Cardiac muscle cell (in vitro differentiated cells and primary cell): ENCODE measurements at regions not wholly inside any gene's neighbourhood (a gene's known extent, or its start where the extent isn't known, plus 50 kb on each side); places are given as distances from the start of the nearest gene placed in this dataset.

ENCODE experiments used
- DNase-seq, 2 donors: peaks; one replicate each; pipeline versions ENCODE4 v3.0.0 to v3.0.0-alpha.2; 2010 to 2017; ENCODE audit warnings: low read depth in 1 of 2, low spot score in 1 of 2
- H3K27ac ChIP-seq: fragments of 200-600 bp; sonication (generic); 2 replicates; pipeline ENCODE4 v1.5.1; 2016
- H3K27me3 ChIP-seq: fragments of 200-600 bp; sonication (generic); 2 replicates; pipeline ENCODE4 v1.6.0; 2016; ENCODE audit warnings: control low read depth
- H3K36me3 ChIP-seq: fragments of 200-600 bp; sonication (generic); 2 replicates; pipeline ENCODE4 v1.5.1; 2016; ENCODE audit warnings: control low read depth
- H3K4me1 ChIP-seq: fragments of 200-600 bp; sonication (generic); 2 replicates; pipeline ENCODE4 v1.8.1; 2017; ENCODE audit warnings: low read depth, mild to moderate bottlenecking, mixed run types
- H3K4me3 ChIP-seq: fragments of 200-600 bp; sonication (generic); 2 replicates; pipeline ENCODE4 v1.5.1; 2016; ENCODE audit warnings: mild to moderate bottlenecking
- H3K9me3 ChIP-seq: fragments of 200-600 bp; sonication (generic); 2 replicates; pipeline ENCODE4 v1.5.1; 2017; ENCODE audit warnings: low read depth, mild to moderate bottlenecking, control low read depth
- TF ChIP-seq, protein P1 (sequence below): IDR thresholded peaks from 2 replicates; pipeline ENCODE4 v1.5.1; 2012; ENCODE audit warnings: low read depth, mild to moderate bottlenecking, low read length

GRCh38 chr13:85527316-85527715, 271.9 kb downstream of the SLITRK6 start:
- H3K27ac ChIP-seq = no peak overlapping the region
- TF ChIP-seq, protein P1, sequence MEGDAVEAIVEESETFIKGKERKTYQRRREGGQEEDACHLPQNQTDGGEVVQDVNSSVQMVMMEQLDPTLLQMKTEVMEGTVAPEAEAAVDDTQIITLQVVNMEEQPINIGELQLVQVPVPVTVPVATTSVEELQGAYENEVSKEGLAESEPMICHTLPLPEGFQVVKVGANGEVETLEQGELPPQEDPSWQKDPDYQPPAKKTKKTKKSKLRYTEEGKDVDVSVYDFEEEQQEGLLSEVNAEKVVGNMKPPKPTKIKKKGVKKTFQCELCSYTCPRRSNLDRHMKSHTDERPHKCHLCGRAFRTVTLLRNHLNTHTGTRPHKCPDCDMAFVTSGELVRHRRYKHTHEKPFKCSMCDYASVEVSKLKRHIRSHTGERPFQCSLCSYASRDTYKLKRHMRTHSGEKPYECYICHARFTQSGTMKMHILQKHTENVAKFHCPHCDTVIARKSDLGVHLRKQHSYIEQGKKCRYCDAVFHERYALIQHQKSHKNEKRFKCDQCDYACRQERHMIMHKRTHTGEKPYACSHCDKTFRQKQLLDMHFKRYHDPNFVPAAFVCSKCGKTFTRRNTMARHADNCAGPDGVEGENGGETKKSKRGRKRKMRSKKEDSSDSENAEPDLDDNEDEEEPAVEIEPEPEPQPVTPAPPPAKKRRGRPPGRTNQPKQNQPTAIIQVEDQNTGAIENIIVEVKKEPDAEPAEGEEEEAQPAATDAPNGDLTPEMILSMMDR = no peak
- DNase-seq = no peak
- H3K27me3 ChIP-seq = no peaks in the 10 kb centered on the region
- H3K4me1 ChIP-seq = no peaks in the 10 kb centered on the region
- no peaks in the 10 kb centered on the region for H3K9me3 ChIP-seq
- no peaks in the 10 kb centered on the region for H3K36me3 ChIP-seq
- no peak overlapping the region for H3K4me3 ChIP-seq

DNA sequence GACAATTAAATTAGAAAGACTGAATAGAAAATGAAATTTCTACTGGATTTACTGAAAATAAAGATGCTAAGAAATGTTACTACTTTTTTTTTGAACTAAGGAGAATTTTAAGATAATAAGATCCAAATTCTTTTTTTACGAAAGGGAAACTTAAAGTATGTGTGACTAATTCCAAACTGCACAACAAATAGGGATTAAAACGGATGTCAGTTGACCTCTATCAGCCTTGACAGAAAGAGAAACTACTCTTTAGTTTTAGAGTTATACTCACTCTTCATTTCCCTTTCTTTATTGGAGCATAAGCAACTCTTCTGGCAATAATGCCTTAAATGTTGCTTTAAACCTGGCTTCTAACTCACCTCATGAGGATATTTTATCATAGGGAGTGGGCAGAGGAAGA, 273.8 kb downstream of the SLITRK6 start:
- no peak for DNase-seq

GRCh38 chr13:85521657-85522056, 277.6 kb downstream of the SLITRK6 start:
- no peaks in the 10 kb centered on the region for H3K36me3 ChIP-seq
- H3K27me3 ChIP-seq = no peaks in the 10 kb centered on the region
- no peaks in the 10 kb centered on the region for H3K4me1 ChIP-seq
- TF ChIP-seq, protein P1 = no peak
- no peak for DNase-seq
- no peak overlapping the region for H3K27ac ChIP-seq
- no peak overlapping the region for H3K4me3 ChIP-seq
- H3K9me3 ChIP-seq = no peaks in the 10 kb centered on the region

More for the DNA sequence above, 273.8 kb downstream of the SLITRK6 start:
- Histone ChIP-seq H3K27ac (no peak overlapping the region), H3K27me3 (no peaks in the 10 kb centered on the region), H3K4me1 (no peaks in the 10 kb centered on the region), H3K9me3 (no peaks in the 10 kb centered on the region), H3K36me3 (no peaks in the 10 kb centered on the region), H3K4me3 (no peak overlapping the region)
- TF ChIP-seq, protein P1 = no peak

DNA sequence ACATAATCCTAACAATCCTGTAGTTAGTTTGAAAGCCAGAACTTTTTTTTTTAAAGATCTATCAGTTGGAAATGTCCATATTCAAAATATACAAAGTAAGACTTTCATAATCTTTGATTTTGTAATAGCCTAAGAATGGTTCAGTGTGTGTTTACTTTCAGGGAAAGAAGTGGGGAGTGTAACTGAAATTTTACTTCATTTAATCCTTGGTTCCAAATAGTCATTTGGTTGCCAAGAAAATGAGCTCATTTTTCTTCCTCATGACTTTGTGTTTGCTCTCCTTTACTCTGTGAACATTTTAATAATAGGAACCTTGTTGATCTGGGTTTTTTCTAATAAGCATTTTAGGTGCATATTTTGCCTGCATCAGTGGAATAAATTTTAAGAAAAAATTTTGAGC, 278.8 kb downstream of the SLITRK6 start:
- peak in 1 of 2 donors; percentile 46 for DNase-seq

GRCh38 chr13:85519363-85519762, 279.9 kb downstream of the SLITRK6 start:
- H3K9me3 ChIP-seq = no peaks in the 10 kb centered on the region
- H3K36me3 ChIP-seq = no peaks in the 10 kb centered on the region
- H3K4me3 ChIP-seq = no peak overlapping the region
- no peaks in the 10 kb centered on the region for H3K4me1 ChIP-seq
- H3K27me3 ChIP-seq = no peaks in the 10 kb centered on the region
- no peak for DNase-seq
- no peak overlapping the region for H3K27ac ChIP-seq
- TF ChIP-seq, protein P1 = no peak

More for the DNA sequence above, 278.8 kb downstream of the SLITRK6 start:
- Histone ChIP-seq H3K4me1 (no peaks in the 10 kb centered on the region), H3K9me3 (no peaks in the 10 kb centered on the region), H3K27ac (no peak overlapping the region), H3K27me3 (no peaks in the 10 kb centered on the region), H3K36me3 (no peaks in the 10 kb centered on the region), H3K4me3 (no peak overlapping the region)
- TF ChIP-seq, protein P1 = no peak

GRCh38 chr13:85512421-85512820, 286.8 kb downstream of the SLITRK6 start:
- H3K36me3 ChIP-seq = no peaks in the 10 kb centered on the region
- DNase-seq = no peak
- TF ChIP-seq, protein P1 = no peak
- H3K27me3 ChIP-seq = no peaks in the 10 kb centered on the region
- H3K4me1 ChIP-seq = no peaks in the 10 kb centered on the region
- no peaks in the 10 kb centered on the region for H3K9me3 ChIP-seq
- no peak overlapping the region for H3K27ac ChIP-seq
- no peak overlapping the region for H3K4me3 ChIP-seq
